Hematopoietic multipotent progenitor cell treated with erythropoietin and hydrocortisone succinate and interleukin-3 and kit ligand, for 6 days (in vitro differentiated cells): ENCODE measurements at regions not wholly inside any gene's neighbourhood (a gene's known extent, or its start where the extent isn't known, plus 50 kb on each side); places are given as distances from the start of the nearest gene placed in this dataset.
A peak's percentile ranks its signal among the peaks of the same experiment; 100 is the strongest.

Source experiments
- DNase-seq: peaks from one replicate; pipeline ENCODE4 v3.0.0-alpha.2; 2015

- no peak for DNase-seq
Observed at GRCh38 chr7:42987648-42988214, 55.6 kb downstream of the MRPL32 start.

DNA sequence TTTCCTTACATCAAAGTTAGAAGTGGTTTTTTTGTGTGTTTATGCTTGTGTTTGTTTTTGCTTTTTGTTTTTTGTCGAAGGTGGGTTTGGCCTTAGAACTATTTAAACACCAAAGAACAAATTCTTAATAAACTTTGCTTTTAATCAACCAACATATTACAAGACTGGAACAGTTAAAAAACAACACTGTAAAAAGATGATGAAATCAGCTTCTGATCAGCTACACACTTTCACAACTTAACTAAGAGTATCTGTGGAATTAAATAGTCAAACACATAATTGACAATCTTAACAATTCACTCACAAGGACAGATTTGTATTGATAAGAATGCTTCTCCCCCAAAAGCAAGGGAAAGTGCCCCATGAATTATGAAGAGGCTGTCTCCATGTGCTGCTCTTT is 58.8 kb downstream of the MRPL32 start:
- DNase-seq = no peak

- DNase-seq = no peak
Observed at GRCh38 chr7:42991913-42992591, 59.9 kb downstream of the MRPL32 start.

DNA sequence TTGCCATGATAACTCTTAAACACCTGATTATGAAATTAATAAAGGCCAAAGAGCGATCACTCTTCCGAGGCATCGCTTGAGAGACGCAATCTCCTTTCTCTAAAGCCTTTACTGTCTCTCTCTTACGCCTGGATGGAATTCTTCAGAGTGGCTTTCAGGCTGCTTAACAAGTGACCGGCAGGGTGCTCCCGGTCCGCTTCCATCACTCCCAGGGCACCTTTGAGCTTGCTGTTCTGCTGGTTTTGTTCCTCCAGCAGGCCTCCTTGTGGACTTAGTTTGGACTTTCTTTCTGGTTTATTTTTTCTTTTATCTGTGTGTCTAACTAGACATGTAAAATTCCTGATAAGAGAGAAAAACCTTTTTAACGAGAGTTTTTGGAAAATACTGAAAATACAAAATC is 60.9 kb downstream of the MRPL32 start:
- DNase-seq = no peak

- DNase-seq = no peak
Observed at GRCh38 chr7:42994096-42994495, 61.9 kb downstream of the MRPL32 start.

- DNase-seq = no peak
Observed at GRCh38 chr7:42997611-42998010, 65.4 kb downstream of the MRPL32 start.

GRCh38 chr7:43004082-43004481 is 71.9 kb downstream of the MRPL32 start:
- peak; percentile 3 for DNase-seq

DNA sequence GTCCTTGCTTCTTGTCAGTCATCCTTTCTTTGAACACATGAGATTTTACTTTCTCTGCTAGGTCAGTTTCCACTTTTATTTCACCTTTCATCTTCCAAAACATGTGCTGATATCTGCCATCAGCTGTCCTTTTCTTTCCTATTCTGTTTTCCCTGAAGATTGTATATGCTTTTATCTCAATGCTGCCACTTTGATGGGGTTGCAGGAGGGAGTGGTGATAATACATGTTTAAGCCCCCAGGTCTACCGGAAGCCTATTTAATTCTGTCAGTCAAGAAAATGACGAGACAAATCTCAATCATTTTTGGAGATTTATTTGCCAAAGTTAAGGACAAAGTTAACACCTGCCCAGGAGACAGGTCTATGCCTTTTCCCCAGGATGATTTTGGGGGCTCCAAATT is 73.8 kb downstream of the MRPL32 start:
- no peak for DNase-seq

DNA sequence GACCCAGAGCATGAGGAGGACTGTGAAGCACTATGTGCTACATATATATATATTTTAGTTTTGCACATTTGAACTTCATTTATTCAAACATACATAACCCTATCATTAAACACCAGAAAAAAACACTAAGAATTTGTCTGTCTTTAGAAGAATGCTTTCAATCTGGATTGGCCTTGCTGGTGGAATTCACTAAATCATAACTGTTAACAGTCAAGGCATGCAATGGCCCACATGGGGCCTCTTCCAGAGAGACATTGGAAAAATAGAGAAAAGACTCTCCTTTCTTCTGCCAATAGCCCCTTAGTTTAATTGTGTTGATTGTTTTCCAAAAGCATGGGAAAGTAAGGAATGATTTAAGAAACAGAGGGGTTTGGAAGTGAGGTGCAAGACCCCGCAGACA is 77.9 kb downstream of the MRPL32 start:
- DNase-seq = no peak

DNA sequence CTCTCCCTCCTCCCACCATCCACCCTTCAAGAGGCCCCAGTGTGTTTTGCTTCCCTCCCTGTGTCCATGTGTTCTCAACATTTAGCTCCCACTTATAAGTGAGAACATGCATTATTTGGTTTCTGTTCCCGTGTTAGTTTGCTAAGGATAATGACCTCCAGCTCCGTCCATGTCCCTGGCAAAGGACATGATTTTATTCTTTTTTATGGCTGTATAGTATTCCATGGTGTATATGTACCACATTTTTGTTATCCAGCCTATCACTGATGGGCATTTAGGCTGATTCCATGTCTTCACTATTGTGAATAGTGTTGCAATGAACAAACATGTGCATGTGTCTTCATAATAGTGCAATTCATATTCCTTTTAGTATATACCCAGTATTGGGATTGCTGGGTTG is 79.7 kb downstream of the MRPL32 start:
- DNase-seq = no peak

DNA sequence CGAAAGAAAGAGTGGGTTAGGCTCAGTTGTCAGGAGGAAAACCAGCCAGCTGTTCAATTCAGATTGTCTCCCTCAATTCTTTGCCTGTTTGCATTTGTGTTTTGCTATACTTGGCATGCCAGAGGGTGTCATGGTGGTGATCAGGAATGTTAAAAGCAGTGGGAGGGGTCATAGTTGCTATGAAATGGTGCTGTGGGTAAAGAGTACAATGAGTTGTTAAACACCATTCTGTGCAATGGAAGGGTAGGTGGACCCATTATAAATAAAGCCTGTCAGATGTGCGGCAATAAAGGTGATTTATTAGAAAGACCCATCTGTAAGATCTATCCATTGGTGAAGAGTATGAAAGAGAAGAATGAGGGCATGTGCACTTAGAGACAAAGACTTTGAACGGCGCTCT is 82.2 kb downstream of the MRPL32 start:
- no peak for DNase-seq

GRCh38 chr7:43015301-43015700 is 83.1 kb downstream of the MRPL32 start:
- no peak for DNase-seq

DNA sequence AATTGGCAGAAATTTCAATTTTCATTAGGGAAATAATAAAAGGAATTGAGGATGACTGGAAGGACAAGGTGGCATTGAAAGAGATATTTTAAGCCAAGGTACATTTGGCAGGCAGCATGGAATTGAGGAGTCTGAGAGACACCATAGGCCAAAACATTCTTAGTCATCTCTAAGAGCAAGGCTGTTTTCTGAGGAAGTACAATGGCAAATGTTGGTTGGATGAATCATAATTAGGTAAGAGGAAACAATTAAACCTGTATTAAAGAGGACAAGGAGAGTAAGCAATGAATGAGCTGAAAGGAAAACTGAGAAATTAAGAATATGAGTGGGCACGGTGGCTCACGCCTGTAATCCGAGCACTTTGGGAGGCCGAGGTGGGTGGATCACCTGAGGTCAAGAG is 86.3 kb downstream of the MRPL32 start:
- DNase-seq = no peak

GRCh38 chr7:43021431-43021830 is 89.3 kb downstream of the MRPL32 start:
- no peak for DNase-seq

GRCh38 chr7:43022008-43022407 is 89.8 kb downstream of the MRPL32 start:
- no peak for DNase-seq

GRCh38 chr7:43033369-43033768 is 79.1 kb upstream of the HECW1 start:
- no peak for DNase-seq

- DNase-seq = no peak
Observed at GRCh38 chr7:43034535-43035002, 77.9 kb upstream of the HECW1 start.

DNA sequence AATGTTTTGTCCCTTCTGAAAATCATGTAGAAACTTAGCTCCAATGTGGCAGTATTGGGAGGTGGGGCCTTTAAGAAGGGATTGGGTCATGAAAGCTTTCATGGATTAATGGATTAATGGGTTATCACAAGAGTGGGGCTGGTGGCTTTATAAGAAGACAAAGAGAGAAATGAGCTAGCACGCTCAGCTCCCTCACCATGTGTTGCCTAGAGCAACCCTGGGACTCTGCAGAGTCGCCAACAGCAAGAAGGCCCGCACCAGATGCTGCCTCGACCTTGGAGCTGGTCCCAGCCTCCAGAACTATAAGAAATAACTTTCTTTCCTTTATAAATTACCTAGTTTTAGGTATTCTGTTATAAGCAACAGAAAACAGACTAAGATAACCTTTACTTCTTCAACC is 74.9 kb upstream of the HECW1 start:
- no peak for DNase-seq

GRCh38 chr7:43038254-43038653 is 74.2 kb upstream of the HECW1 start:
- DNase-seq = no peak

DNA sequence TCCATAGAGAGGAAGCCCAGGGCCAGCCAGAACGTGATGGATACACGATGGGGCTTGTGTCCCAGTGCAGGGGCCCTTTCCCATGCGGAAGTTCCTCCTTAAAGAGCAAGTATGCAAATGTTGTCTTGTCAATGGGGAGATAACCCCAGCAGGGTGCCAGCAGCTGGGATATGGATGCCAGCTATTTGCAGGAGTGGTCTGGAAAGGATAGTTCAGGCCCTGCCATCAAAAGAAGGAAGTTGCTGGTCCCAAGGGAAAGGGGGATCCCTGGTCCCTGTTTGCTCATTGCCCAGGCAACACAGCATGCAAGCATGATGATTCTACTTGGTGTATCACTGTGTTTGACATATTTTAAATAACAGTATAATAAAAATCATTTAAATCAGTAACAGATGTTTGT is 73.1 kb upstream of the HECW1 start:
- no peak for DNase-seq

DNA sequence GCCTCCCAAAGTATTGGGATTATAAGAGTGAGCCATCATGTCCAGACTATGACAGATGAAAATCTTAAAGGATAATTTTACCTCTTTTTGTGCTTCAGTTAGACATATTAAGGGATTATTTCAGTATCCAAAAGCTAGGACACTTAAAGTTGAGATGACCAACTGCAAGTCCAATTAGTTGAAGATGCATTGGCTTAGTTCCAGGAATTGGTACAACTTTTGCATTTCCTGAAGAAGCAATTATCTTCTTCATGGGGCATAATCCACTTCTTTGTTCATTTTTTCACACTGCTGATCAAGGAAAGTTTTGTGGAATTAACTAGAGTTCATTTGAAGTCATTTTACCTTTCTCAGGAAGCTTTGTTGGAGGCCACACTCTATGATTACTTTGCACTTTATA is 72.0 kb upstream of the HECW1 start:
- no peak for DNase-seq

GRCh38 chr7:43041105-43041504 is 71.3 kb upstream of the HECW1 start:
- no peak for DNase-seq

- no peak for DNase-seq
Observed at GRCh38 chr7:43041724-43042123, 70.7 kb upstream of the HECW1 start.

DNA sequence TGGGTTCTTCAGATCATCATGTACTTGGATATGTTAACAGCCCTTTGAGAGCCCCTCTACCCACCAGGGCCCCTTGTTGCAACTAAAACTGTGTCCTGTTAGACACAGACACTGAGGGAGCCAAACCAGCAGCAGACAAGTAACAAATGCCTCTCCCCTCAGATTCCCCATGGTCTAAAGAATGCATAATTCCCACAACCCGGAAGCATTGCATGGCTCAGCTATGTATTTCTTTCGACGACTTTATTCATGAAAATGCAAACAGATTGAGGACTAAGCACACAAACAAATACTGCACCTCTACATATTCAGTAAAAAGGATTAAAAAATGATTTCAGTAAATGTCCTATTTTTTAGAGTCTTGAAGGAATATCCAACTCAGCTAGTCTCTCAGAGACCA is 70.1 kb upstream of the HECW1 start:
- no peak for DNase-seq

GRCh38 chr7:43044511-43044910 is 67.9 kb upstream of the HECW1 start:
- no peak for DNase-seq
